ENCODE measurements at regions not wholly inside any gene's neighbourhood (a gene's known extent, or its start where the extent isn't known, plus 50 kb on each side); places are given as distances from the start of the nearest gene placed in this dataset.

- H3K27ac ChIP-seq: no peak overlapping the region
- TF ChIP-seq CTCF (IDR thresholded peaks at IDR 0.05): no peak
Observed at GRCh38 chr20:40512591-40512990, 176.4 kb downstream of the MAFB start.

GRCh38 chr20:40511478-40511877 is 177.6 kb downstream of the MAFB start:
- Histone ChIP-seq H3K4me3 (no peak overlapping the region), H3K27ac (no peak overlapping the region)
- no peak for TF ChIP-seq CTCF (IDR thresholded peaks at IDR 0.05)
- no peak for DNase-seq (ENCODE audit: low spot score)

More at GRCh38 chr20:40512591-40512990, 176.4 kb downstream of the MAFB start:
- no peak for DNase-seq (ENCODE audit: low spot score)
- H3K4me3 ChIP-seq: no peak overlapping the region

- Histone ChIP-seq H3K27ac (no peak overlapping the region), H3K4me3 (no peak overlapping the region)
- TF ChIP-seq CTCF (IDR thresholded peaks at IDR 0.05): no peak
- no peak for DNase-seq (ENCODE audit: low spot score)
Observed at GRCh38 chr20:40510622-40511021, 178.4 kb downstream of the MAFB start.

GRCh38 chr20:40508821-40509220 is 180.2 kb downstream of the MAFB start:
- Histone ChIP-seq H3K27ac (no peak overlapping the region), H3K4me3 (no peak overlapping the region)
- TF ChIP-seq CTCF (IDR thresholded peaks at IDR 0.05): no peak
- DNase-seq (ENCODE audit: low spot score): no peak

- peak overlapping the region in 1 of 2 donors; percentile 74 for H3K27ac ChIP-seq
- TF ChIP-seq CTCF (IDR thresholded peaks at IDR 0.05): no peak
- H3K4me3 ChIP-seq: no peak overlapping the region
- DNase-seq (ENCODE audit: low spot score): peak; percentile 97
Observed at GRCh38 chr20:40506537-40506939, 182.5 kb downstream of the MAFB start.

GRCh38 chr20:40503119-40503518 is 185.9 kb downstream of the MAFB start:
- Histone ChIP-seq H3K27ac (peak overlapping the region in 1 of 2 donors; percentile 11), H3K4me3 (no peak overlapping the region)
- no peak for TF ChIP-seq CTCF (IDR thresholded peaks at IDR 0.05)
- no peak for DNase-seq (ENCODE audit: low spot score)

GRCh38 chr20:40502576-40502975 is 186.5 kb downstream of the MAFB start:
- peak overlapping the region in 1 of 2 donors; percentile 11 for H3K27ac ChIP-seq
- no peak overlapping the region for H3K4me3 ChIP-seq
- no peak for DNase-seq (ENCODE audit: low spot score)
- TF ChIP-seq CTCF (IDR thresholded peaks at IDR 0.05): no peak

Data from coronary artery (tissue), 2 donors.